B cell (primary cell): ENCODE measurements at regions not wholly inside any gene's neighbourhood (a gene's known extent, or its start where the extent isn't known, plus 50 kb on each side); places are given as distances from the start of the nearest gene placed in this dataset.

Source experiments
- ATAC-seq: fragments of 200-7000 bp; cut with Tn5 transposase; one replicate; pipeline ENCODE4 v1.10.0; 2021; ENCODE audit warnings: low read depth, mild to moderate bottlenecking, moderate number of reproducible peaks, moderate library complexity
- CTCF ChIA-PET: fragments of 350-600 bp; sonication (Branson Sonifier 250); formaldehyde crosslinking; loops from one replicate; lab custom pipeline; 2021; ENCODE audit warnings: antibody characterized with exemption, inconsistent platforms; lab: Charles Lee
- POLR2A ChIA-PET: fragments of 350-600 bp; sonication (Branson Sonifier 250); formaldehyde crosslinking; loops from one replicate; lab custom pipeline; 2021; ENCODE audit warnings: antibody characterized with exemption; lab: Charles Lee
- DNase-seq: peaks from one replicate; pipeline ENCODE4 v3.0.0; 2013
- H2AFZ ChIP-seq: 2 replicates; pipeline ENCODE4 v1.6.1; 2012; ENCODE audit warnings: mild to moderate bottlenecking, low read depth, low read length; ENCODE audit not compliant: insufficient read depth, poor library complexity, severe bottlenecking
- H3K27ac ChIP-seq, 2 donors: 1 replicate in 1 of 2; 2 replicates in 1 of 2; pipeline ENCODE4 v1.5.1; 2012 to 2013; ENCODE audit warnings: low read length in 2 of 2, mild to moderate bottlenecking in 2 of 2, moderate library complexity in 1 of 2
- H3K27me3 ChIP-seq, 4 experiments: fragments of 200-600 bp in 1 of 4; sonication (generic) in 1 of 4; replicated peaks in 1 of 4; 1 replicate in 2 of 4; 2 replicates in 2 of 4; pipeline versions ENCODE4 v1.6.1 to v1.7.0; 2013 to 2016; ENCODE audit warnings: low read length in 3 of 4, mild to moderate bottlenecking in 2 of 4, mixed read lengths in 1 of 4, moderate library complexity in 1 of 4; ENCODE audit not compliant: insufficient read depth in 4 of 4, control insufficient read depth in 3 of 4; ENCODE audit errors: control extremely low read depth in 1 of 4
- H3K36me3 ChIP-seq, 2 experiments: replicated peaks in 1 of 2; 1 replicate in 1 of 2; 2 replicates in 1 of 2; pipeline versions ENCODE4 v1.6.1 to v1.7.1; 2013; ENCODE audit warnings: low read length in 1 of 2; ENCODE audit not compliant: insufficient read depth in 2 of 2, control insufficient read depth in 1 of 2; ENCODE audit errors: control extremely low read depth in 1 of 2, extremely low read depth in 1 of 2
- H3K4me1 ChIP-seq, 2 donors: fragments of 200-600 bp in 1 of 2; sonication (generic) in 1 of 2; 1 replicate in 1 of 2; 2 replicates in 1 of 2; pipeline versions ENCODE4 v1.5.1 to v1.6.1; 2013 to 2017; ENCODE audit warnings: low read length in 2 of 2; ENCODE audit not compliant: control insufficient read depth in 2 of 2, insufficient read depth in 2 of 2
- H3K4me2 ChIP-seq: replicated peaks from 2 replicates; pipeline ENCODE3; 2012; ENCODE audit warnings: mild to moderate bottlenecking, low read depth, low read length; ENCODE audit not compliant: poor library complexity, severe bottlenecking
- H3K4me3 ChIP-seq, 5 experiments: fragments of 200-600 bp in 1 of 5; sonication (generic) in 1 of 5; 1 replicate in 3 of 5; 2 replicates in 2 of 5; pipeline versions ENCODE4 v1.5.1 to v1.7.0; 2011 to 2016; ENCODE audit warnings: low read length in 4 of 5, mild to moderate bottlenecking in 4 of 5, low read depth in 2 of 5, control low read depth in 1 of 5, moderate library complexity in 1 of 5; ENCODE audit not compliant: insufficient read depth in 1 of 5; ENCODE audit errors: control extremely low read depth in 1 of 5, extremely low read depth in 1 of 5
- H3K79me2 ChIP-seq: fragments of 200-600 bp; sonication (generic); one replicate; pipeline ENCODE4 v1.6.0; 2016; ENCODE audit warnings: low read length; ENCODE audit not compliant: control insufficient read depth, insufficient read depth
- H3K9ac ChIP-seq: fragments of 200-600 bp; sonication (generic); 2 replicates; pipeline ENCODE4 v1.6.1; 2017; ENCODE audit warnings: mild to moderate bottlenecking, low read length, moderate library complexity
- H3K9me3 ChIP-seq, 3 donors: one replicate each; pipeline versions ENCODE4 v1.6.1 to v1.7.1; 2013; ENCODE audit warnings: low read length in 2 of 3; ENCODE audit not compliant: control insufficient read depth in 2 of 3, insufficient read depth in 1 of 3; ENCODE audit errors: control extremely low read depth in 1 of 3
- H4K20me1 ChIP-seq: 2 replicates; pipeline ENCODE4 v1.6.0; 2012; ENCODE audit warnings: mild to moderate bottlenecking, low read length; ENCODE audit not compliant: insufficient read depth, control insufficient read depth, poor library complexity, severe bottlenecking
- H3K27ac Mint-ChIP-seq: one replicate; pipeline ENCODE4 v1.8.0; 2021; ENCODE audit warnings: mixed read lengths
- H3K27me3 Mint-ChIP-seq: one replicate; pipeline ENCODE4 v1.8.0; 2021; ENCODE audit warnings: mixed read lengths
- H3K4me1 Mint-ChIP-seq: one replicate; pipeline ENCODE4 v1.8.0; 2021; ENCODE audit warnings: mixed read lengths
- H3K4me3 Mint-ChIP-seq: one replicate; pipeline ENCODE4 v1.8.0; 2021; ENCODE audit warnings: mixed read lengths
- H3K9me3 Mint-ChIP-seq: one replicate; pipeline ENCODE4 v1.8.0; 2022; ENCODE audit warnings: mixed read lengths; ENCODE audit not compliant: insufficient read depth
- EZH2 ChIP-seq: IDR thresholded peaks from 2 replicates; pipeline ENCODE4 v1.6.1; 2012; ENCODE audit warnings: borderline replicate concordance, low read depth, mild to moderate bottlenecking, moderate library complexity, low read length; ENCODE audit not compliant: insufficient read depth, poor library complexity, severe bottlenecking
- WGBS: methylation state at CpG from one replicate; pipeline ENCODE4 v1.1.5; 2013; ENCODE audit warnings: missing lambda C conversion rate; ENCODE audit not compliant: insufficient coverage; 5-methylcytosine and 5-hydroxymethylcytosine counted together
- intact Hi-C: fragments of 100-400 bp; cut with micrococcal nuclease; formaldehyde crosslinking; loops from one replicate; pipeline ENCODE4 v1.10.0; 2022
- TF ChIP-seq, protein P1 (sequence below): fragments of 200-600 bp; IDR thresholded peaks from one replicate; pipeline ENCODE4 v1.8.0; 2022; ENCODE audit warnings: antibody characterized with exemption, mild to moderate bottlenecking

DNA sequence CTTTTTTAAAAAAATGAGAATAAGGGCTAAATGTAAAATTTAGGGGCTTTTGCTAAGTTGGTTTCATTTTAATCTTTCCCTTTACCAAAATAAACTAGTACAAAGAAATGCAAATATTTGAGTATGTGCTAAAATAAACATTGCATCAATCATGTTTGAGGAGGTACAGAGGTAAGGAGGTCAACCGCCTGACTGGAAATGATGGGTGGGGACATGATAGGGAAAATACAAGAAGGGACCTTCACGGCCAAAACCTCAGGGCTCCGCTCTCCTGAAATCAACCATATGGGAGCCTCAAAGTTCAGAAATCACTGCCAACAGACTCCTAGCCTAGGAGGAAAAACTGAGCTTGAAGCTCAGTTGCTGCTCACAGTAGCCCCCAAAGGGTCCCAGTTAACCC lies 207.6 kb downstream of the AHR start:
- intact Hi-C loops, result no loop called here
- CTCF ChIA-PET, result no interaction called here
- H3K27ac Mint-ChIP-seq, result no peak overlapping the region

DNA sequence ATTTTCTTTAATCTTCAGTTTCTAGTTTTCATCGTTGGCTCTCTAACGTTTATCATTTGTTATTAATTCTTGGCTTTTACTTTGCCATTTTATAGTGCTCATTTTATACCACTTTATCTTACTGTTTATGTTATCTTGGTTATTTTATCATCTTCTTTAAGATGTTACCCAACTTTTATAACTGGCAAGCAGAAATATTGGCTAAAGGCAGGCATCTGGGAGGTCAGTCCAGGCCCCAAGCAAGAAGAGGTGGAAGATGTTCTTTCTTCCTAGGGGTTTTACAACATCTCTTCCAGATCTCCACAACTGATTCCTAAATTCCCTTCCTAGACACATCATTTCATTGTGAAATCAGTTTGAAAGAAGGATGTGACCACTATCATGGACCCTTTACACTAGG lies 208.1 kb downstream of the AHR start:
- DNase-seq, result no peak
- Mint-ChIP-seq H3K27ac (no peak overlapping the region), H3K4me1 (peaks cover 3% of the 10 kb centered on the region), H3K27me3 (no peaks in the 10 kb centered on the region), H3K4me3 (no peak overlapping the region), H3K9me3 (no peaks in the 10 kb centered on the region)
- Histone ChIP-seq H3K36me3 (no peaks in the 10 kb centered on the region), H3K27ac (no peak overlapping the region), H3K27me3 (no peaks in the 10 kb centered on the region), H3K9me3 (no peaks in the 10 kb centered on the region), H3K9ac (no peak overlapping the region), H3K4me1 (no peaks in the 10 kb centered on the region), H3K4me2 (no peak overlapping the region), H3K79me2 (no peaks in the 10 kb centered on the region), H2AFZ (no peak overlapping the region), H3K4me3 (no peak overlapping the region), H4K20me1 (no peaks in the 10 kb centered on the region)
- no peak for ATAC-seq
- intact Hi-C loops, result no loop called here
- TF ChIP-seq, protein P1, sequence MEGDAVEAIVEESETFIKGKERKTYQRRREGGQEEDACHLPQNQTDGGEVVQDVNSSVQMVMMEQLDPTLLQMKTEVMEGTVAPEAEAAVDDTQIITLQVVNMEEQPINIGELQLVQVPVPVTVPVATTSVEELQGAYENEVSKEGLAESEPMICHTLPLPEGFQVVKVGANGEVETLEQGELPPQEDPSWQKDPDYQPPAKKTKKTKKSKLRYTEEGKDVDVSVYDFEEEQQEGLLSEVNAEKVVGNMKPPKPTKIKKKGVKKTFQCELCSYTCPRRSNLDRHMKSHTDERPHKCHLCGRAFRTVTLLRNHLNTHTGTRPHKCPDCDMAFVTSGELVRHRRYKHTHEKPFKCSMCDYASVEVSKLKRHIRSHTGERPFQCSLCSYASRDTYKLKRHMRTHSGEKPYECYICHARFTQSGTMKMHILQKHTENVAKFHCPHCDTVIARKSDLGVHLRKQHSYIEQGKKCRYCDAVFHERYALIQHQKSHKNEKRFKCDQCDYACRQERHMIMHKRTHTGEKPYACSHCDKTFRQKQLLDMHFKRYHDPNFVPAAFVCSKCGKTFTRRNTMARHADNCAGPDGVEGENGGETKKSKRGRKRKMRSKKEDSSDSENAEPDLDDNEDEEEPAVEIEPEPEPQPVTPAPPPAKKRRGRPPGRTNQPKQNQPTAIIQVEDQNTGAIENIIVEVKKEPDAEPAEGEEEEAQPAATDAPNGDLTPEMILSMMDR, result no peak
- no peak for TF ChIP-seq EZH2
- ChIA-PET CTCF (no interaction called here), POLR2A (no interaction called here)
- no CpG with 5 or more reads among the region's 2 CpGs for WGBS

More for the DNA sequence above, 207.6 kb downstream of the AHR start:
- H3K27me3 Mint-ChIP-seq, result no peaks in the 10 kb centered on the region
- ATAC-seq (no peak), DNase-seq (no peak)
- WGBS, result 83% methylated on average over 1 of the region's 3 CpGs
- POLR2A ChIA-PET, result no interaction called here
- Histone ChIP-seq H3K27ac (no peak overlapping the region), H3K27me3 (no peaks in the 10 kb centered on the region), H3K4me1 (no peaks in the 10 kb centered on the region), H3K9ac (no peak overlapping the region), H3K79me2 (no peaks in the 10 kb centered on the region), H4K20me1 (no peaks in the 10 kb centered on the region), H3K4me2 (no peak overlapping the region), H3K4me3 (no peak overlapping the region), H3K36me3 (no peaks in the 10 kb centered on the region), H3K9me3 (no peaks in the 10 kb centered on the region), H2AFZ (no peak overlapping the region)
- TF ChIP-seq EZH2, result no peak
- TF ChIP-seq, protein P1, result no peak
- H3K9me3 Mint-ChIP-seq, result no peaks in the 10 kb centered on the region
- H3K4me3 Mint-ChIP-seq, result no peak overlapping the region
- peaks cover 3% of the 10 kb centered on the region for H3K4me1 Mint-ChIP-seq
